Heart left ventricle (tissue), 13 donors: ENCODE measurements at regions not wholly inside any gene's neighbourhood (a gene's known extent, or its start where the extent isn't known, plus 50 kb on each side); places are given as distances from the start of the nearest gene placed in this dataset.

ENCODE experiments used
- POLR2A ChIP-seq, 2 donors: fragments of 450-650 bp; IDR thresholded peaks; one replicate each; pipeline ENCODE4 v1.6.1; 2017; ENCODE audit warnings: antibody characterized with exemption in 2 of 2, mild to moderate bottlenecking in 2 of 2, moderate library complexity in 2 of 2
- TF ChIP-seq, protein P1 (sequence below), 12 donors: fragments of 200-600 bp; sonication (generic) in 4 of 12; IDR thresholded peaks; one replicate each; pipeline versions ENCODE4 v1.5.0 to v1.8.0; 2018 to 2022; ENCODE audit warnings: antibody characterized with exemption in 12 of 12, mild to moderate bottlenecking in 5 of 12
- donor health status: ischemic (EF 13 %, LVEDD 7.1; RV severe dilation, severe dysfunction).
- donor health status: DM: no; HTN: yes; CAD: no.
- donor health status: DM: no; HTN: no; CAD: no.
- donor health status: ischemic (EF 25% LVEDD 6.9; RV normal size, moderate dysfunction).
- donor health status: ischemic (EF 25% LVEDD 5.7; RV mildly dilated, moderate dysfunction).
- donor health status: ischemic (EF 35%, LVEDD 5.7; RV mildly dilated, moderate dysfunction).
- donor health status: nonischemic (EF 11% LVEDD 7.7; RV severe dilation, severe dysfunction).
- donor health status: DM: yes; HTN: yes; CAD: no.
- donor health status: PGD.
- donor health status: ischemic (EF 29% LVEDD 5.4; RV normal size, mild dysfunction).
- donor health status: nonischemic (EF 23%, LVEDD 6.1; RV moderate dilation, normal function).

GRCh38 chr17:53134548-53134947 lies 688.2 kb upstream of the KIF2B start:
- TF ChIP-seq, protein P1, sequence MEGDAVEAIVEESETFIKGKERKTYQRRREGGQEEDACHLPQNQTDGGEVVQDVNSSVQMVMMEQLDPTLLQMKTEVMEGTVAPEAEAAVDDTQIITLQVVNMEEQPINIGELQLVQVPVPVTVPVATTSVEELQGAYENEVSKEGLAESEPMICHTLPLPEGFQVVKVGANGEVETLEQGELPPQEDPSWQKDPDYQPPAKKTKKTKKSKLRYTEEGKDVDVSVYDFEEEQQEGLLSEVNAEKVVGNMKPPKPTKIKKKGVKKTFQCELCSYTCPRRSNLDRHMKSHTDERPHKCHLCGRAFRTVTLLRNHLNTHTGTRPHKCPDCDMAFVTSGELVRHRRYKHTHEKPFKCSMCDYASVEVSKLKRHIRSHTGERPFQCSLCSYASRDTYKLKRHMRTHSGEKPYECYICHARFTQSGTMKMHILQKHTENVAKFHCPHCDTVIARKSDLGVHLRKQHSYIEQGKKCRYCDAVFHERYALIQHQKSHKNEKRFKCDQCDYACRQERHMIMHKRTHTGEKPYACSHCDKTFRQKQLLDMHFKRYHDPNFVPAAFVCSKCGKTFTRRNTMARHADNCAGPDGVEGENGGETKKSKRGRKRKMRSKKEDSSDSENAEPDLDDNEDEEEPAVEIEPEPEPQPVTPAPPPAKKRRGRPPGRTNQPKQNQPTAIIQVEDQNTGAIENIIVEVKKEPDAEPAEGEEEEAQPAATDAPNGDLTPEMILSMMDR (IDR thresholded peaks at IDR 0.05), result no peak
- TF ChIP-seq POLR2A (IDR thresholded peaks at IDR 0.05), result no peak
